GM21447 (cell line): ENCODE measurements at regions not wholly inside any gene's neighbourhood (a gene's known extent, or its start where the extent isn't known, plus 50 kb on each side); places are given as distances from the start of the nearest gene placed in this dataset.

Experiments used
- ATAC-seq: cut with Tn5 transposase; IDR thresholded peaks from one replicate; pipeline ENCODE4 v1.9.1; 2021; ENCODE audit not compliant: unreplicated experiment

DNA sequence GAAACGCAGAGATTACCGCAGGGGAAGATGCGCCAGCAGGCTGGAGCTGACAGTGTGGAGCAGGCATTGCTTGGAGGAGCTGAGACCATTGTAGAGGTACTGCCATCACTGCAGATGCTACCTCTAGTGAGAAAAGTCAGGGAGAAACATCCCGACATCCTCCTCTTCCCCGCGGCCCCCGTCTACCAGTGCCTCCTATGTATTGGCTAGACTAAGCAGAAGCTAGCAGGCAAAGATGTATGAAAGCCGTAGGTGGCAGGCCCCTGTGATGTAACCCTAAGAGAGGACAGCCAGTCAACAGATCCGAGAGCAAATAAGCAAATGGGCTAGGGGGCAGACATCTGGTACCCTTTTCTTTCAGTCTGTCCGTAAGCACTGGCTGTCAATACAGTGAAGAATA is 115.5 kb upstream of the ACTBL2 start:
- no peak for ATAC-seq

DNA sequence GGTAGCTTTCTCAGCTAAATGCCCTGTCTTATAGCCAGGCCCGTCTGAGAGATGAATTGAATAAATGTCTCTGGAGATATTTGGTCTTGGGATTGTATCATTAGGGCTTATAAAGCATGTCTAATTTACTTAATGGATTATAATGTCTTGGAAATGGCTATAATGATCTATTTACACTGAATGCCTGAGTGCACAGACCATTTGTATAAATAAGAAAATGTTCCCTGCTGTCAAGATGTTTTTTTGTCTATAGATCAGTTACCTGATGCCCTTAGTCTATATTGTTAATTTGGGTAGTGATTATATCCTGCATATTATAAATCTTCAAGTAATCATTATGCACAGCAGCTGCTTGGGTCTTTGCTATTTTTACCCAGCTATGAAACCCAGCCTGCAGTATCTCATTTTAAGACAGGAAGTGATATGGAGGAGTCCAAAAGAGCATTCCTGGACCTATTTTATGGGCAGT is 112.9 kb upstream of the ACTBL2 start:
- ATAC-seq, result no peak

DNA sequence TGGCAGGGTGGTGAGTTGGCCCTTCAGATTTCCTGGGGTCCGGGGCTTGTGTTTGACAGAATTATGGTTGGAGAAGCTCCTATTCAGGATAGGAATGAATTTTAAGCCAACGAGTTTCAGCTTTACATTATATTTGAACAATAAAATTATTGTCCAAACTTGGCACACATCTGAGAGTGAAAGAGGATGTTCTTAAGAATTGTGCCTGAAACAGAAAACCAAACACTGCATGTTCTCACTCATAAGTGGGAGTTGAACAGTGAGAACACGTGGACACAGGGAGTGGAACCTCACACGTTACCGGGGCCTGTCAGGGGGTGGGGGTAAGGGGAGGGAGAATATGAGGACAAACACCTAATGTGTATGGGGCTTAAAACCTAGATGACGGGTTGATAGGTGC is 111.8 kb upstream of the ACTBL2 start:
- ATAC-seq, result no peak

DNA sequence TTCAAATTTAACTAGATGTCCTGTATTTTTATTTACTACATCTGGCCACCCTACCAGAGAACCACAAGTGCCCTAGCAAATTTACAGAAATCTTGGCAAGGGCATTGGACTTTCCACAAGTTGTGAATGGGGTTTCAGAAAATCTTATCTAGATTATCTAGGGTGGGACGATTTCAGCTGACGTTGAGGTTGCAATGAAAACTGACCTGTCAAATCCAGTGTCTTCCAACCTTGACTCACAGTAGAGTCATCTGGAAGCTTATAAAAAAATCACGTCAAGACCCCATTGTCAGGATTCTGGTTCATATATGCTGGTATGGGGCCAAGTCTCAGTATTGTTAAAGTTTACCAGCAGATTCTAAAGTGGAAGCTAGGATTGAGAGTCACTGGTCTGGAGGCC is 109.6 kb upstream of the ACTBL2 start:
- ATAC-seq, result no peak

DNA sequence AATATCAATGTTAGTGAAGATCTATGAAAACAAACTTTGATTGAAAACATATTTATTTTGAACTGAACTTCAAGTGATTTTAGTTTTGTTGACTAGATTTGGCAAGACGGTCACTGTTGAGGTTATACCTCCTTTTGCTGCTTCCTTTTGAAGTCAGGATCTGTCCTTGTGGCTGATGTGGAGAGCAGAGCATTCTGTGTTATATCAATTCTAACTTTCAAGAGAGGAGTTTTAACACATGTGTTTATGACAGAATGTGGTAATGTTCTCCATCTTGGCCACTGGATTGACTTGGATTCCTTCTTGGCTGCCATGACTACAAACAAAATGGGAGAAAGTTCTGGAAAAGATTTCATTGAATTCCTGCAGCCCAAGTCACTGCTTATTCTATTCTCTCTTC is 104.0 kb upstream of the ACTBL2 start:
- no peak for ATAC-seq

DNA sequence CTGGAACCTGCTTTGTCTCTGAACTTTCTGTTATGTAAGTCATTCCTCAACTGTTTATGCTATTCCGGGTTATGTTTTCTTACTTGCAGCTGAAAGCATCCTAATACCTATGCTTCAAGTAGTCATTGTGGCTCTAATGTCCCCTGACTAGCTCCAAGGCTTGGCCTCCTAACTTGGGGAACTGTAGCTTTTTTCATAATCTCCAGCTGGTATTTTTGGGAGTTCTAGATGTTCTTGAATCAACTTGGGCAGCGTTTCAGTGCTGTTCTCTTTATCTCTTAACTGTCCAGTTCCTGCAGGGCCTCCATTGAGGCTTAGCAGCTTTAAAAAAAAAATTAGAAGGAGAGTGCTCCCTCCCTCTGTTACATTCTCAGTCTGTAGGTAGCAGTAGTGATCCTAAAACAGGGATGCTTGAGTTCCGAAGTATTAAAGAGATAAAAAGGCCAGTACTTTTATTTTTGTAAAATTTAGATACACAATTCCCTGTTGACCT is 100.0 kb upstream of the ACTBL2 start:
- no peak for ATAC-seq

DNA sequence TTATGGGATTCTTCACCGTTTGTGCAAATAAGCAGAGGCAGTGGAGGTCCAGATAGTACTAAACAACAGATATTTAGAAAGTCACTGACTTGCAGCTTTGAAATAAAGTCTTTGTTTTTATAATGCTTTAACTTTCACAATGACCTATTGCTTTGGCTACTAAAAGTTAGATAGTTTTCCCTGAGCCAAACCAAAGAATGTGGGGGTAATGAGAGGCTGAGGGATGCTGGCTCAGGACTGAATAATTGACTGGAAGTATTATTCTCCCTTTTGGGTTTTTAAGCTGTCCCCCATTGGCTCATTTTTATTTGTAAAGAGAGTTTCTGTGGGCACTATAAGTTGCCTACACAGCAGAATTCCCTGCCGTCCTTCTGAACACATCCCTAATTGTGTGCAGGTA is 99.2 kb upstream of the ACTBL2 start:
- no peak for ATAC-seq

DNA sequence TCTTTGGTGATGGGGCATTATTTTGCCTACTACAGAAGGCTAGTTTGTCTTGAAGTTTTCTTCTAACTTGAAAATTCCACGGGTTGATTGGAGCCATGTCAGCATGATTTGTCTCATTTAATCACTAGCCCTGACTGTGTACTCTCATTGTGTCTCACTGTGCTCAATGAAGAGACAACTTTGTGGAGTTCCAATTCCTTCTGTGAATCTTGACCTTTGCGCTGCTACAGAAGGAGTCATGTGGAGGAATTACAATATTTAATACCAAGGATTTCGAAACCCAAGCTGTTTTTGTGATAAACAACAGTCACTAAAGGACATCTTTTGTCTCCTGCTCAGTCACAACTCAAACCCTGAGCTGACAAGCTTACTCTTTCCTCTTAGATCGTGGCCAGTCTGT is 98.6 kb upstream of the ACTBL2 start:
- no peak for ATAC-seq

DNA sequence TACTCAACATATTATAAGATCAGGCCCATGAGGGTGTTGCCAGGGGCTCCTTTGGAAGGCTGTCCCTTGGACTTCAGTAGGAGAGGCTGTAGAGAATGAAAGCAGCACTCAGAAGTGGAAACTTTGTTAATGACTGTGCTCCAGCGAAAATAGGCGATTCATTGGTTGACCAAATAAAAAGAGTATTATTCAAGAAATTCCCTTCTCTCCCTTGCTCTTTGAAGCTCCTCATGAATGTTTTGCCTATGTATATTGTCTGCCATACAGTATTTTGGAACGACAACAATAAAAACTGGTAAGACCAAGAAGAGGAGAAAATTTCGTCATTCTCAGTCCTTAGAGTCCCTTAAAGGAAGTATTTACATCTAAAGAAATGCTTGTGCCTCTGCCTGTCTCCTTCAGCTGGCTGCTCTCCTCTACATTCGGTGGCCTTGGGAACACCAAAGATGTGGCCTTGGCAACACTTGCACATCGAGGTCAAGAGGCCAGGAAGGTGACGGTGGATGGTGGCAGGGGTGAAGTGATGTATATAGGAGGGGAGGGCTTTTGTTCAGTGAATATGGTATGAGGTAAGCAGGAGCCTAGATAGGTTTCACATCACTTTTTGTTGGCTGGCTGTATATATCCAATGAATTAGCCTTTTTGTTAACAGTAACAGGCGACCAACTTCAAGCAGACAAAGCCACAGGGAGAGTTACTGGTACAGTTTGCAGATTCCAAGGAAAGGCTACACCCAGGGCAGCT is 95.0 kb upstream of the ACTBL2 start:
- ATAC-seq, result no peak

DNA sequence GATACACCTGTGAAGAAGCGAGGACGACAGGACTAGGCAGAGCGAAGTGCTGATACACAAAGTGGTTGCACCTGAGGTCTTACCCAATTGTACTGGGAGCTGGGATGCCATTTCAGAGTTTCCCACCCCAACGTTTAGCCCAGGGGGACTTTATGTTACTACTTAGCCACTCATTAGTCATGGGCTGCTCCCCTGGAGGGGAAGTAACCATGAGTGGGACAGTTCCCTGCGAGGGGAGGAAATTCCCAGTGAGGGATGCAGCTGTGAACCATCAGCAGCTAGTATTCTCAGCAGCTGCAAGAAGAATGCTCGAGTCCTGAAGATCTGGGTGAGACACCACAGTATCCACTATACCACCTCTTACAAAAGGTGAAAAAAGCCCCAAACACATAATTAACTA is 93.7 kb upstream of the ACTBL2 start:
- ATAC-seq, result no peak

DNA sequence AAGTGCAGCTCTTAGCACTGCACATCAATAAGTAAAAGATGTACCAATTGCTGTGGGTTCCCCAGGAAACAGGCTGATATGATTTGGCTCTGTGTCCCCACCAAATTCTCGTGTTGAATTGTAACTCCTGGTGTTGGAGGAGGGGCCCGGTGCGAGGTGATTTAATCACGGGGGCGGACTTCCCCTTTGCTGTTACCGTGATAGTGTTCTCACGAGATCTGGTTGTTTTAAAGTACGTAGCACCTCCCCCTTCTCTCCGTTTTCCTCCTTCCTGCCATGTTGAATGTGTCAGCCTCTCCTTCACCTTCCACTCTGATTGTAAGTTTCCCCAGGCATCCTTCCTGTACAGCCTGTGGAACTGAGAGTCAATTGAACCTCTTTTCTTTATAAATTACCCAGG is 93.2 kb upstream of the ACTBL2 start:
- no peak for ATAC-seq

DNA sequence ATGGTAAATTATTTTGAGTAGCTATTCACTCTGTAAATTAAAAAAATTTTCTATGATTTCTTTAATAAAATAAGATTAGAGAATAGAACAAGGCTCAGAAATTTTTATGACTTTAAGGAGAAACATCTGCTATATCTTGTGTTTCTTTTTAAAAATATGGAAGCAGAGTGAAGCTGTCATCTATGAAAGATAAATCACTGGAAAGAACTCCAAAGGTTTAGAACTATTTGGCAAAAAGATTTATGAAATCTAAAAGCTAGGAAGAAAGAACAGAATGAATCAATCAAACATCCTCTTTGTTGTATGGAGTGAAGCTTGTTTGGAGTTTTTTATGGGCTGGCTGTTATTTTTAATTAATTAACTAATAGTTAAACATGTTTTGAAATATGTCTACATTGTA is 89.8 kb upstream of the ACTBL2 start:
- no peak for ATAC-seq

DNA sequence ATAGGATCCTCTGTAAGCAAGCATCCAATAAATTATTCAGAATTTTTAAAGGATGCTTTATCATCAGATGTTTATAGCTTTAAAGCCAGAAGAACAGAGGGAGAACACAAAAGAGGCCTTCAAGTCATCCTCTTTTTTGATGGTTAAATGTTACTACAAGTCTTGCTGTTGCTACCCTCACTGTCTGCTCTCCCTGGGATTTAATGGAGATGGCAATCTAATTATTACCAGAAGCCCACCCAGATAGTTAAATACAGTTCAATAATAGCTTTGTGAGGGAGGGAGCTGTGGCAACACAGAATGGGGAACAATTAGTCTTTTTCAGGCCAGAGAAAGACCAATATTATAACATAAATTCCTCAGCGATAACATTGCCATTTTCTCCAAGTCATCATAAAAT is 87.0 kb upstream of the ACTBL2 start:
- no peak for ATAC-seq

DNA sequence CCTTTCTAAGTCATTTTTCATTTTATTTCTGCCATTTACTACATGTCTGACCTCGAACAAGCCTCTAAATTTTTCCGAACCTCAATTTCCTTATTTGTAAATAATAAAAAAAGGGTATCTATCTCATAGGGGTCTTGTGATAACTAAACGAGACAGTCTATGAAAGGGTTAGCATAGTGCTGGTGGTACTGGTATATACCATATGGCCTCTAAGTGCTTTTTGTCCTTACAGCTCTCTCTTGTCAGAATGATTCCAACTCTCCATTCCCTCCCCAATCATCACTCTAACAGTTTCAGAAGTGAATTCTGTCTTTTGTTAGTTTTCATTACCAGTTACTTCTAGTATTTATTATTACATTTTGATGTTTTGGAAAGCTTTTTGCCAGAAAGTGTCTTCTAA is 85.5 kb upstream of the ACTBL2 start:
- ATAC-seq, result no peak

DNA sequence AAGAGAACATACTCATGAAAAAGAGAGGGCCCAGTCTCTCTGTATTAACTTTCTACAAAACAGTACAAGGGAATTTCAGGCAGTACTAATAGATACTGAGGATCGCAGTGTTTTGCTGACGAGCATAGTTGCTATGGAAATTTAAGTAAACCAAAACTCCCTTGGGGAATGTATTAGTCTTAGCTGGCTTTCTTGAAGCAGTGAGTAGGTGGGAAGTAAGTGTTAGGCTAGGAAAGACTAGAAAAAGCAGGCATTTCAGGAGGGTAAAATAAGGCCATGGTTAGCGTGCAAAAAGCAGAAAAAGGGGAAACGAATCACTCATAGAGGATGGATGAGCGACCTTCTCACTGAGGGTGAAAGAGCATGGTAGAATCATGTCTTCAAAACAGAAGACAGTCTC is 84.3 kb upstream of the ACTBL2 start:
- no peak for ATAC-seq

DNA sequence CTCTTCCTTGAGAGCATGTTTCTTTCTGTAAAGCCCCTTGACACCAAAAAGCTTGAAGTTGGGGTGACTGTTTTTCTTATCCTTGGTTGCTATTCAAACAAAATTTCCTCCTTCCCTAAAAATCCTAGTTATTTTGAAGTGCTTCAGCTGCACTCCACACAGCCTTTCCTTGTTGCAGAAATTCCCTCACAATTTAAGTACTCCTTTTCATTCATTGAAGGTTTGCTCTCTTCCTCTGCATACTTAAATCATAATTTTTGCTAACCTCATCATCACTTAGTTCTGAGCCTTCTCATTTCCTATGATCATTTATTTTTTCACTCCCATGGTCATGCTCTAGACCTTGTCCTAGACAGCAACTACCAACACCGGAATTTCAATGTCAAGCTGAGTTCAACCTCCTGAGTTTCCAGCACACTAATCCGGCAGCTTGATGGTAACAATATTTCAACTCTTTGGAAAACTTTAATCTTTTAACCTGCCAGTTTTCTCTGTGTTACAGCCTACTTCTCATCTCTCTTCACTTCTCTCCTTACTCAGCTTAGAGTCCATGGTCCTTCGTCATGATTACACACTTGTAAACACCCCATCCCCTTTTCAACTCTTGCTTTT is 78.7 kb upstream of the ACTBL2 start:
- ATAC-seq, result no peak

DNA sequence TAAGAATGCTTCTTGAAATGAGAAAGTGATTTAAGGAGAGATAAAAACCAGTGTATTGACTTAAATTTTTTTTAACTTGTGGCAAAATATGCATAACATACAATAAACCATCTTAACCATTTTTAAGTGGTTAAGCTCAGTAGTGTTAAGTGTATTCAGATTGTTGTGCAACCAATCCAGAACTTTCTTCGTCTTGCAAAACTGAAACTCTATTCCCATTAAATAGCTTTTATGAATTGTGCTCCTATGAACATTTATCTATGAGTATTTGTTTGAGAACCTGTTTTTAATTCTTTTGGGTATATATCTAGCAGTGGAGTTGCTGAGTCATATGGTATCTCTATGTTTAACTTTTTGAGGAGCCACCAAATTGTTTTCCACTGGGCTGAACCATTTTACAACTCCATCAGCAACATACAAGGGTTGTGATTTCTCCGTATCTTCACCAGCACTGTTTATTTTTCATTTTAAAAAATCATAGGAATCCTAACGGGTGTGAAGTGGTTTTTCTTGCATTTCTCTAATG is 76.6 kb upstream of the ACTBL2 start:
- ATAC-seq, result no peak

DNA sequence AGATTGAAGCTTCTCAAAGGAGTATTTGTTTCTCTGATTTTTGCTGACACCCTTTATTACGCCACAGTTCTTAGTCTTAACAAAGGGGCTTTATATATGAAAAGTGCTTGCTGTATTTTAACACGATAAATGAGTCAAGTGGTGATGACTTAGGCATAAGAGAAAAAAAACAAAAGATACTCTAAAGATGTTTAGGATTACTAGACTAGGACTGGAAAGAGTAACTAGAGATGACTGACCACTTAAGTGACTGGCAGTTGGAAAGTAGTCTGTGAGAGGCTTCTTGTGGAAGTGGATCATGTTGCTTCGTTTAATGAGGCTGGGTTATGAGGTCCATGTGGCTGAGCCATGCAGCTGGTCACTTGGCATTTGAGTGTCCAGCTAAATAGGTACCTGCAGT is 69.4 kb upstream of the ACTBL2 start:
- ATAC-seq, result no peak

DNA sequence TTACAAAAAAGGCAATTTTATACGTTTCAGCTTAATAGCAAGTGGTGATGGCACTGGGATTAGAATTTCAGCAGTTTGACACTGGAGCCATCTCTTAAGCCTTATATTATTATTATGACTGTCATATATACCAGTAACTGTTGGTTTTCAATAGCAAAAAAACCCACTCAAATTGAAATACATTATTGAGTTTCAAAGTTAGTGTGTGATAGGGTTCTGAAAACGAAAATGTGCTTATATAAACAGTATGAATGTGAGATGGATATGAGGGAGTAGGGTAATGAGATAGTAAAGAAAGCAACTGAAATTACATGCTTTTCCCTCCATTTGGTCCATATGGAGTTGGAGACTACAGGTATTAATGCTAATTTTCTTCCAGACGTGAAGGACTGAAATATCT is 68.6 kb upstream of the ACTBL2 start:
- ATAC-seq, result no peak

DNA sequence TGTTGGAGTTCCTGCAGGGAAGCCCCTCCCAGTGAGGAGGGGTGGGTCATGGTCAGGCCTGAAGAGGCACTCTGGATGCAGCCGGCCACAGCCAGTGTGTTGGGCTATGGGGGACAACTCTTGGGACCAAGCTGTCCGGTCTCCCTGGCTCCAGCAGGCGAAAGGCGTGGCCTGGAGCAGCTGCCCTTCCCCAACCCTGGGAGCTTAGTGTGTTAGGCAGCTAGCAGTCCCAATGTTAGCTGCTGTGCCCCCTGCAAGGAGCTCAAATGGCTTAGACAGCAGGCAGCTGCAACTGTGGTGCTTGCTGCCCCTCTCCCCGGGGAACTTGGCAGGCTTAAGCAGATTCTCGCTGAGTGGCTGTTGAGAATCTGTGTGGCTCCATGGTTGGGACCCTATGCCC is 67.5 kb upstream of the ACTBL2 start:
- ATAC-seq, result no peak

DNA sequence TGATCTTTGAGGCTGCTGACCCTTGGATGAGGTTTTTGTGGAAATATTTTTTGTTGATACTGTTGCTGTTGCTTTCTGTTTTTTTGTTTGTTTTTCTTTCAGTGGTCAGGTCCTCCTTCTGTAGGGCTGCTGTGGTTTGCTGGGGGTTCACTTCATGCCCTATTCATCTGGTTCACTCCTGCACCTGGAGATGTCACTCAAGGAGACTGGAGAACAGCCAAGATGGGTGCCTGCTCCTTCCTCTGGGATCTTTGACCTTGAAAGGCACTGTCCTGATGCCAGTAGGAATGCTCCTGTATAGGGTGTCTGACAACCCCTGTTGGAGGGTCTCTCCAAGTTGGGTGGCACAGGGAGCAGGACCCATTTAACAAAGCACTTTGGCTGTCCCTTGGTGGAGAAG is 67.0 kb upstream of the ACTBL2 start:
- ATAC-seq, result no peak

DNA sequence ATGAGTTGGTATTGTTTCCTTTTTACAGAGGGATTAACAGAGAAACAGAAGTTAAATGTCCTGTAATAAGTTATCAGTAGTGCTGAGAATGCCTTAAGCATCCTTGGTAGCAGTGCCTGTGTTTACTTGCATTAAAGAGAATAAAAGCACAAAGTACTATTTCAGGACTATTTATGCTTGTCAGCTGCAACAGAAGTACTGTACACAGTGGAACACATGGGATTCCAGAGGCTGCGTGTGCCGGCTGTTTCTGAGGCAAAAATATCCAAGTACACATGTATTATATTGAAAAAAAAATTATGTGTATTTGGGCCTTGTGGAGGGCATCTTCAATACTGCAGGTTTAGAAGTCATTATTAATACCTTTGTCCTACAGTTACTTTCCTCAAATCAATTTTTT is 58.2 kb upstream of the ACTBL2 start:
- no peak for ATAC-seq

DNA sequence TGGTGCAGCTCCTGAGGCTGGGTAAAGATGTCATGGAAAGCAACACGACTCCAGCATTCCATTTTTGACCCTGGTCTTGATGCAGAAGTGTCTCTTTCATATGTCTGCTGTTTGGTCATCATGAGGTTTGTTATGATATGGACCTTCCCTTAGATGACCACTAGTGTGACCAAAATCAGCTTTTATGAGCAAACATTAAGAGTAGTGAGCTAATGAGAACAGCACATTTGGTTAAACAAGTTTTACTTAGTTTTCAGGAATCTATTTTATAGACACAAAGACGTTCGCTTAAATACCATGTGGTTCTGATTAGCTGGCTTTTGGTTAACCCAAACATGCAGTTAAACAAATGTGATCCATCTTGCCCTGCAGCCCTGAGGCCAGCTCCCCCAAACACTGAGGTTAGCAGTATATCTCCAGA is 56.7 kb upstream of the ACTBL2 start:
- no peak for ATAC-seq
